ENCODE measurements at regions not wholly inside any gene's neighbourhood (a gene's known extent, or its start where the extent isn't known, plus 50 kb on each side); places are given as distances from the start of the nearest gene placed in this dataset.

- H3K27ac ChIP-seq = no peak overlapping the region
- DNase-seq (ENCODE audit: low read depth, low spot score) = no peak
Observed at GRCh38 chr20:40547483-40548091, 141.4 kb downstream of the MAFB start.

GRCh38 chr20:40545478-40545877, 143.6 kb downstream of the MAFB start:
- no peak for DNase-seq (ENCODE audit: low read depth, low spot score)

DNA sequence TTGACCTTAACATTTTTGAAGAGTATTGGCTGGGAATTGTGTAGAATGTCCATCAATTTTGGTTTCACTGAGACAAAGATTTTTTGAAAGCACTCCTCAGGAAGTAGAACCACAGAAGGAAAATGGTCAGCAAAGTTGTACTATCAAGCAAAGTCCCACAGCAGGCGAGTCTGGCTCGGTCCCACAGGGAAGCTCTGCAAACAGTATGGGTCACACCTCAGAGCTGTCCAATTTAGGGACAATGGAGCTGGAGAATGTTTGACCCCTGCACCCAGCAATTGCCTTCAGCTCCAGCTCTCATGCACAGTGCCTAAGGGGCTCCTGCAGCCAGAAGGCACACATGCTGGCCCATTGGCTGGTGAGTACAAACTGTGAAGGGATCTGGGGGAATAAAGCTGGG, 147.0 kb downstream of the MAFB start:
- DNase-seq (ENCODE audit: low read depth, low spot score) = no peak
- no peak overlapping the region for H3K27ac ChIP-seq

More at GRCh38 chr20:40545478-40545877, 143.6 kb downstream of the MAFB start:
- H3K27ac ChIP-seq = no peak overlapping the region

DNA sequence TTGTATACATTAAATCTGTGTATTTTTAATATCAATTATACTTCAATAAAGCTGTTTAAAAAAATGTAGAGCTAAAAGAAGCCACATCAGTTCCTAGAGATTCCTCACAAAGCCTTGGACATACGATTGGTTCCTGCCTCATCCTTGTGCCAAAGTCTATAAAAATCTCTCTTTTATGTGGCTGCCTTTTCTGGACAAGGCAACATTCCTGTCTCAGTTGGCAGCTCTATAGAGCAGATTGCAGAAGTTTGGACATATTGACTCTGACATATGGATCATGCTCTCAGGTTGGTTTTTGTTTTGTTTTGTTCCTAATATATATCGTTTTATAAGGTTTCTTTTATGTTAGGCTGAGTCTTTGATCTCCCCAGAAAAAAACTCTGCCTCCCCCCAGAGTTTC, 148.9 kb downstream of the MAFB start:
- no peak for DNase-seq (ENCODE audit: low read depth, low spot score)
- no peak overlapping the region for H3K27ac ChIP-seq

DNA sequence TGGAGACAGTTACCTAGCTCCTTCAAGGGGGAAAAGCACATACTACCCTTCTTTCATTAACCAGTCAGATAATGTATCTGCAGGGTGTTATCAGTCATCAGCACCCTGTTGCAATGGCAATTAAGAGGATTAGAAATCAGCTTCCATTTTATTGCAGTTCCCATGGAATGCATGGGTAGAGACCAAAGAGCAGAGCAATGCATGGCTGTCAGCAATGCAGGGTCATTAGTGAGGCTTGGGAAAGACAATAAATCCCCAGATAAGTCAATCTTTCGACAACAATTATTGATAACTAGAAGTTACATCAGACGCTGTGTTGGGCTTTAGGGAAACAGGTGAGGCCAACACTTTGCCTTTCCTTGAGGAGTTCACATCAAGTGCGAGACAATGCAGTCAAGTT, 150.9 kb downstream of the MAFB start:
- DNase-seq (ENCODE audit: low read depth, low spot score) = no peak
- H3K27ac ChIP-seq = no peak overlapping the region

DNA sequence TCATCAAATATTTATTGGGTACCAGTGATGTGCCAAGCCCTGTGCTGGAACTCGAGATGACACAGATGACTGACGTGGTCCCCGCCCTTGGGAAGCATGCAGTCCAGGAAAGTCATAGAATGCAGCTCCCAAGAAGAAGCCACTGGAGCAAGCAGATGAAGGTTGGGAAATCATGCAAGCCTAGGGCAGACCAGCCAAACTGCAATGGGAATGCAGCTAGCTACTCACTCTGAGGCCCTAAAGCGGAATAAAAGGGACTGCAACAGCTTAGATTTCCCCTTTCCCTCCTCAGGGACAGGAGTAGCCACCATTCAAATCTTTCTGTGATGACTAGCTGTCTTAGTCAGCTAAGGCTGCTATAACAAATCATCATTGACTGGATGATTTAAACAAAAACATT, 152.2 kb downstream of the MAFB start:
- no peak for DNase-seq (ENCODE audit: low read depth, low spot score)
- peak overlapping the region; percentile 39 for H3K27ac ChIP-seq

DNA sequence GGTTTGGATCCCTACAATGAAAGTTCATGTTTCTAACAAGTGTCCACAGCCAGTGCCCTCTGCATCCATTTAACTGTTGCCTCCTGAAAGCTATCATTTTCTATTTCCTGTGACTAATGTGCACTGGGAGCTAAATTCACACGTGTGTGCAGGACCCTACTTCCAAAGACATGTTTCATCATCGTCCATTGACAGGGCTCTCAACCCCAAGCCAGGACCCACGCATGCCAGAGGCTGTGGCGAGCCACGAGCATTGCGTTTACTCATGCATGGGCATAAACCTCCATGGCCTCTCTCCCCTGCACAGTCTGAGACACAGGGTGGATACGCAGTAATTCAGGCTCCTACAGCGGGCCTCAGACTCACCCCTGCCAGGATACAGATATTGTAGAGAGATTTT, 153.2 kb downstream of the MAFB start:
- no peak overlapping the region for H3K27ac ChIP-seq
- DNase-seq (ENCODE audit: low read depth, low spot score) = no peak

GRCh38 chr20:40532103-40532502, 156.9 kb downstream of the MAFB start:
- H3K27ac ChIP-seq = no peak overlapping the region
- no peak for DNase-seq (ENCODE audit: low read depth, low spot score)

DNA sequence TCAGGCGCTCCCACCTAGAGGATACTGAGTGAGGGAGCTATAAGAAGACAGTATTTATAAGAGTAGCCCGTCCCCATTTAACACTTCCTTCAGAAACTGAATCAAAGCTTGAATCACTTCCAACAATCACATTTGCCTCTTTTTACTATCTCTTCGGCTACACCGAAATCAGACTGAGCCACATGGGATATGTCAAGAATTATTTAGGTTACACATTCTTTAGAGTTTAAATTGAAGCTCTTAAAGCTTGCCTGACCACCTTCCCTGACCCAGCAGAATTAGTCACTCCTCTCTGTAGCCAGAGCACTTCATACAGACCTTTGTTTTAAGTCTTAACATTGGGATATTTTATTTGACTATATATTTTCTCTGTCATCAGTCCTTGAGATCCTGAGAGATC, 163.7 kb downstream of the MAFB start:
- no peak overlapping the region for H3K27ac ChIP-seq
- DNase-seq (ENCODE audit: low read depth, low spot score) = no peak

GRCh38 chr20:40524071-40524470, 165.0 kb downstream of the MAFB start:
- no peak overlapping the region for H3K27ac ChIP-seq
- DNase-seq (ENCODE audit: low read depth, low spot score) = no peak

DNA sequence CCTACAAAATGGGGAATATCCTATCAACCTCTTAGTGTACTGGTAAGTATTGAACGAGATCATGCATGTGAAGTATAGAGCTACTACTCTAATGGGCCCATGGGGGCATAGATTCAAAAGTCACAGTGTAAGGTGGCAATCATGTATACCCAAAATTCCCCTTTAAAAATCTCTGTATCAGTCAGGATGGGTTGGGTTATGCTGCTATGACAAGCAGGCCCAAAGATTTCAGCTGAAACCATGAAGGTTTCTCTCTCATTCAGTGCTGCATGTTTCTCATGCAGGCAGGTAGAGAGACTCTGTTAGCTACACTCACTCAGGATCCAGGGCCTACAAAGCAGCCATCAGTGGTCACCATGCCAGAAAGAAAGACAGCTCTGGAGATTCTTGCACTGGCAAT, 166.6 kb downstream of the MAFB start:
- no peak overlapping the region for H3K27ac ChIP-seq
- DNase-seq (ENCODE audit: low read depth, low spot score) = no peak

DNA sequence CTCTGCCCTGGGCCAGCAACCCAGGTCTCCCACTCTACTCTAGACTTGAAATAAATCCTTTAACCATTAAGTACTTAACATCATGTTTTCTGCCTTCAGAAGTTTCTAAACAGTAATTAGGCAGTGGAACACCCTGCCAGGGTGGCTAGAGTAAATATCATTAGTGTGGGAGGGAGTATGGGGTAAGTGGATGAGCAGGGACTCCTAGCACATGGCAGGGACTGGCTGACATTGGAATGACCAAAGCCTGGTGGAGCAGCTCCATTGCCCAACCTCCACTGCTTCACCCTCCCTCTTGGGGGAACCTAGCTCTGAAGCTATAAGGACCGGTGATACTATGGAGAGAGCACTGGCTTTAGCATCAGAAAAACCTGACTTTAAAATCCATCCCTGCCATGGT, 167.1 kb downstream of the MAFB start:
- H3K27ac ChIP-seq = no peak overlapping the region
- DNase-seq (ENCODE audit: low read depth, low spot score) = no peak

- no peak for DNase-seq (ENCODE audit: low read depth, low spot score)
- no peak overlapping the region for H3K27ac ChIP-seq
Observed at GRCh38 chr20:40519918-40520317, 169.1 kb downstream of the MAFB start.

DNA sequence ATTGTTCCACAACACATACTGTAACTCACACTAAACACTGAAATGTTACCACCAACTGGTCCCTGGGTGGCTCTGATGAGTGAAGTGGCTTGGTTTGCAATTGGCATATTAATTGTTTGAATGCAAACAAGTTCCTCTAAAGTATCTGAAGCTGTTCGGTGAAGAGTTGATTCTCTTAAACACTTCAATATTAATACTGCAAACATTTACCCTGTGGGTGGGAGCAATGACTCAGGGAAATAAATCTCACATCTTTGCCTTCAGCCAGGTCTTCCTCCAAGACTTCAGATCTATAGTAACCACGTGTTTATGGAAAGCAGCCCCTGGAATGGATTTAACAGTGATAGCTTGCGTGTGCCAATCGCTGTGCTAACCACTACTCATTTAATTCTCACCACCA, 176.0 kb downstream of the MAFB start:
- no peak for DNase-seq (ENCODE audit: low read depth, low spot score)
- no peak overlapping the region for H3K27ac ChIP-seq

DNA sequence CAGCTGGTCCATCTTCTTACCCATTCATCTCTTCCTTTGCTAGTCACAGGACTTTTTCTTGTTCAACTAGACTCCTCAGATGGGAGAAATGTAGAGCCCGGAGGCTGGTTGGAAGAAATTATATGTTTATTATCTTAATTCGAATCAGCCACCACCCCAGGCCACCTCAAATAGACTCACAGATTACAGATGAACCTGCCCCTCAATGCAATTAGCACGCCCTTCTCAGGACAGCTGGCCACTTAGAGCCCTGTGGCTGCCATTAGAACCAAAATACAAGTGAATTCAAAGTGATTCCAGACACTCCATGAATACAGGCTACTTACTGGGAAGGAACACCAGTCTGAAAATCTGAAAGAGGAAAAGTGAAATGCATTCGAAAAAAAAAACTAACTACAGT, 176.4 kb downstream of the MAFB start:
- no peak overlapping the region for H3K27ac ChIP-seq
- DNase-seq (ENCODE audit: low read depth, low spot score) = no peak

DNA sequence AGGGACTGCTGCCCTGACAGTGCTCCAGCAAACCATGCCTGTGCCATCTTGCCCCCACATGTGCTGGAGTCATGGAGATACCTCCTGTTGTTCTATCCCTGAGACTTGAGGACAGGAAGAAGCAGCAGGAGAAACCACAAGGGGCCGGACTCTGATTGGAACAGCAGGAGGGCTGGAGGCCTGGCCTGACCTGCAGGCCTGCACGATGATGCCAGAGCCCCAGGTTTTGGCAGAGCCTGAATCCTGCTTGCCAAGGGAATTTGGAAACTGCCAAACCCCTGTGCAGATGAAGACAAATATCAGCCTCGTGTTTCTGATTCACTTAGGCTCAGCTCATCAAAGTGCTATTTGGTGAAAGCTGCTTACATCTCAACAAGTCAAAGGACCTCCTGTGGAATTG, 177.6 kb downstream of the MAFB start:
- DNase-seq (ENCODE audit: low read depth, low spot score) = no peak
- H3K27ac ChIP-seq = no peak overlapping the region

DNA sequence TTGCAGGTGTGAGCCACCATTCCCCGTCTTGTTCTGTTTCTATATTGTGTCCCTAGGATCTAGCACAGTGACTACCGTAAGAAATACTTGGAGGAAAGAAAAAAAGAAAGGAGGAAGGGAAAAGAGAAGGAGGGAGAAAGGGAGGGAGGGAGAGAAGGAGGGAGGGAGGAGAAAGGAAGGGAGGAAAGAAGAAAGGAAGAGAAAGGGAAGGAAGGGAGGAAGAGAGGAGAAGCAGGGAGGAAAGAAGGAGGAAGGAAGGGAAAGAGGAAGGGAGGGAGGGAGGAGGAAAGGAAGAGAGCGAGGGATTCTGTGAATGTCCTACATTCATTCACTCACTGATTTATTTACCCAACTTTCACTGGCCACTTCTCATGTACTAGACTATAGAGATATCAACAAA, 178.4 kb downstream of the MAFB start:
- H3K27ac ChIP-seq = no peak overlapping the region
- no peak for DNase-seq (ENCODE audit: low read depth, low spot score)

DNA sequence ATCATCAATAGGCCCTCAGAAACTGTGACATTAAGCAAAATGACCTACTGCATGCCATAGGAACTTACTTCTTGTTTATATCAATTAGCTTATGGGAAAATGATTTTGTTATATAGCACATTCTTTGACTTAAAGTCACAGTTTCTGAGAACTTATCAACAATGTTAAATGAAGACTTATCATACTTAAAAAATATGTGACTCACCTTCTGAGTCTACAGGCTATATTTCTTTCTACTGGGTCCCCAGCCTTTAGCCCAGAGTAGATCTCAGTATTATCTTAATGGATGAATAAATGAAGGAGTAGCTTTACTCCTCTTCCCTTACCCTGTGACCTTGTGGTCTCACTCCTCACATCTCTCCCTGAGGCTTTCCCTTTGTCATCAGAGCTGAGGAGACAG, 180.2 kb downstream of the MAFB start:
- H3K27ac ChIP-seq = no peak overlapping the region
- DNase-seq (ENCODE audit: low read depth, low spot score) = no peak

GRCh38 chr20:40506537-40506939, 182.5 kb downstream of the MAFB start:
- DNase-seq (ENCODE audit: low read depth, low spot score) = peak; percentile 94
- no peak overlapping the region for H3K27ac ChIP-seq

GRCh38 chr20:40503119-40503518, 185.9 kb downstream of the MAFB start:
- DNase-seq (ENCODE audit: low read depth, low spot score) = no peak
- H3K27ac ChIP-seq = no peak overlapping the region

- H3K27ac ChIP-seq = no peak overlapping the region
- no peak for DNase-seq (ENCODE audit: low read depth, low spot score)
Observed at GRCh38 chr20:40502576-40502975, 186.5 kb downstream of the MAFB start.

DNA sequence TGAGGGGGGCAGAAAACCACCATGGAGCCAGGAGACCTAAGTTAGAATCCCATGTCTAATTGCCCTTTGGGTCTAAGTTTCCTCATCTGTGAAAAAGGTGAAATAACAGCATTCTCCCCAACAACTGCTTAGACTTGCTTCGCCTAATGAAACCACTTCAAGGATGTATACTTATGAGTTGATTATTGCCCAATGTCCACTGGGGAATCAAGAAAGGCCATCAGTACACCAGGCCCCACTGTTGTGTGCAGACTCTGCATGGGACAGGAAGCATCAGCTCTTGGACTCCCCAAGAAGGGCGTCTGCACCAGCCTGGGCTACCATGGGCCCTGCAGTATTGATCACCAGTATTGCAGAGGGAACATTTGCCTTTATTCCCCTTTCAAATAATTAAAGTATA, 189.6 kb downstream of the MAFB start:
- no peak for DNase-seq (ENCODE audit: low read depth, low spot score)
- no peak overlapping the region for H3K27ac ChIP-seq

Measured in epithelial cell of prostate (primary cell).